ENCODE measurements at regions not wholly inside any gene's neighbourhood (a gene's known extent, or its start where the extent isn't known, plus 50 kb on each side); places are given as distances from the start of the nearest gene placed in this dataset.

DNA sequence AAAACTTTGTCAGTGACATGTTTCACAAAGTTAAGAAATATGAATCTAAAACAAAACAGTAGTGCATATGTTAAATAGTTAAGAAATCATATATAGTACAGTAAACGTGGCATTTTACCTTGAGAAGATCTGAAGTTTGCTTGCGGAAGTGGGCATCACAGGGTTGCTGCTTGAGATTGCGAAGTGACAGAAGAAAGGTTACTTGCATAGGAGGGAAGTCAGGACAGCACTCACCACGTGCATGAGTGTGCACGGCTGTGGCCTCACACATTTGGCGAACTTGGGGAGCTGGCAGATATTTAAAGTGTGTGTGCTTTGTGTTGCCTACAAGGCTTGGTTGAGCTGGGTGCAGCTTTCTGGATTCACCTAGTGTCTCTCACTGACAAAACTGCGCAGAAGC is 431.5 kb upstream of the ARID1B start:
- H3K4me3 ChIP-seq (ENCODE audit: low read depth, low read length), result no peak overlapping the region
- no peak for DNase-seq (ENCODE audit: low read depth, low spot score)
- ChIA-PET CTCF (no interaction called here), POLR2A (no interaction called here)
- TF ChIP-seq, protein P1, sequence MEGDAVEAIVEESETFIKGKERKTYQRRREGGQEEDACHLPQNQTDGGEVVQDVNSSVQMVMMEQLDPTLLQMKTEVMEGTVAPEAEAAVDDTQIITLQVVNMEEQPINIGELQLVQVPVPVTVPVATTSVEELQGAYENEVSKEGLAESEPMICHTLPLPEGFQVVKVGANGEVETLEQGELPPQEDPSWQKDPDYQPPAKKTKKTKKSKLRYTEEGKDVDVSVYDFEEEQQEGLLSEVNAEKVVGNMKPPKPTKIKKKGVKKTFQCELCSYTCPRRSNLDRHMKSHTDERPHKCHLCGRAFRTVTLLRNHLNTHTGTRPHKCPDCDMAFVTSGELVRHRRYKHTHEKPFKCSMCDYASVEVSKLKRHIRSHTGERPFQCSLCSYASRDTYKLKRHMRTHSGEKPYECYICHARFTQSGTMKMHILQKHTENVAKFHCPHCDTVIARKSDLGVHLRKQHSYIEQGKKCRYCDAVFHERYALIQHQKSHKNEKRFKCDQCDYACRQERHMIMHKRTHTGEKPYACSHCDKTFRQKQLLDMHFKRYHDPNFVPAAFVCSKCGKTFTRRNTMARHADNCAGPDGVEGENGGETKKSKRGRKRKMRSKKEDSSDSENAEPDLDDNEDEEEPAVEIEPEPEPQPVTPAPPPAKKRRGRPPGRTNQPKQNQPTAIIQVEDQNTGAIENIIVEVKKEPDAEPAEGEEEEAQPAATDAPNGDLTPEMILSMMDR (IDR thresholded peaks at IDR 0.05; ENCODE audit: insufficient read depth, low read length, missing control alignments), result no peak

DNA sequence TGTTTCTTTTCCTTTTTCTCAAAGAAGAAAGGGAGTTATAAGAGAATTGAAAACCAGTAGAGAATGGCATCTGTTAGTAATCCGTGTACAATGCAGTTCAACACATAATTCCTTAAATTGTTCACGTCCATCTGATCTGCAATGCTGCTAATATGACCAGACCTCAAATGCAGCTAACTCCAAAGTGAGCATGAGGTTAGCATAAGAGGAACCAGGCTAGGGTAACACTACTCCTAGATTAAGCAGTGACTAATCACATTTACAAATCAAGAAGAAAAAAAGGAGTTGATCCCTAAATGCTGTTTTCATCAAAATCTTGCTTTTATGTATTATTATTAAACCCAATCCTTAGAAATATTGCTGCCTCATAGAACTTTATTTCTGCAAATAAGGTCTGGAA is 432.7 kb upstream of the ARID1B start:
- no peak for DNase-seq (ENCODE audit: low read depth, low spot score)
- CTCF ChIA-PET, result no interaction called here
- H3K4me3 ChIP-seq (ENCODE audit: low read depth, low read length), result no peak overlapping the region
- POLR2A ChIA-PET, result no interaction called here
- TF ChIP-seq, protein P1 (IDR thresholded peaks at IDR 0.05; ENCODE audit: insufficient read depth, low read length, missing control alignments), result no peak

DNA sequence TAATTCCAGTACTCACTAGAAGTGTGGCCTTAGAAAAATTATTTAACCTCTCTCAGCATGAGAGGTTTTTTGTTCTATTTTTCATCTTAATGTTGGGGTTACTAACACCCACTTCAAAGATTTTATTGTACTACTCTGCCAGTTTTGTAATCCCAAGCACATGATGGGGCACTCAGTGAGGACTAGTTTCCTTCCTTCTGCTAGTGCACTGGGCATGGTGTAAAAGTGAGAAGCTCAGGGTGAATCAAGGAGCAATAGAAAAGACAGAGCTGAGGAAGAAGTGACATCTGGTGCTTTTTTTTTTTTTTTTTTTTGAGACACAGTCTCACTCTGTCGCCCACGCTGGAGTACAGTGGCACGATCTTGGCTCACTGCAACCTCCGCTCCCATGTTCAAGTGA is 439.4 kb upstream of the ARID1B start:
- no peak for DNase-seq (ENCODE audit: low read depth, low spot score)
- no peak overlapping the region for H3K4me3 ChIP-seq (ENCODE audit: low read depth, low read length)
- TF ChIP-seq, protein P1 (IDR thresholded peaks at IDR 0.05; ENCODE audit: insufficient read depth, low read length, missing control alignments), result no peak
- CTCF ChIA-PET, result no interaction called here
- POLR2A ChIA-PET, result no interaction called here

DNA sequence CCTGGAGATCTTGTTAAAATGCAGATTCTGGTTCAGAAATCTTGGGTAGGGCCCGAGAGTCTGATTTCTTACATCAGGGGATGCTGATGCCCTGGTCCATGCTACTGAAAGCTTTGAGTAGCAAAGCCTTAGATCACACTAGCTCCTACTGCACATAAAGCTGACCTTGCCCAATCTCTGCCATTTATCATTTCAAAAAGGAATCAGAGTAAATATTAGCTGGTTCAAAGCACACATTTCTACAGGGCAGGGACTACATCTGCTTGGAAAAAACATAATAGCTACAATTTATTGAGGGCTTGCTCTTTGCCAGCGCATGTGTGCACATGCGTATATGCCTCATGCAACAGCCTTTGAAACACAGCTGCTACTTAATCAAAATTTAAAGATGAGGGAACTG is 440.4 kb upstream of the ARID1B start:
- no peak overlapping the region for H3K4me3 ChIP-seq (ENCODE audit: low read depth, low read length)
- ChIA-PET POLR2A (no interaction called here), CTCF (no interaction called here)
- DNase-seq (ENCODE audit: low read depth, low spot score), result no peak
- TF ChIP-seq, protein P1 (IDR thresholded peaks at IDR 0.05; ENCODE audit: insufficient read depth, low read length, missing control alignments), result no peak

DNA sequence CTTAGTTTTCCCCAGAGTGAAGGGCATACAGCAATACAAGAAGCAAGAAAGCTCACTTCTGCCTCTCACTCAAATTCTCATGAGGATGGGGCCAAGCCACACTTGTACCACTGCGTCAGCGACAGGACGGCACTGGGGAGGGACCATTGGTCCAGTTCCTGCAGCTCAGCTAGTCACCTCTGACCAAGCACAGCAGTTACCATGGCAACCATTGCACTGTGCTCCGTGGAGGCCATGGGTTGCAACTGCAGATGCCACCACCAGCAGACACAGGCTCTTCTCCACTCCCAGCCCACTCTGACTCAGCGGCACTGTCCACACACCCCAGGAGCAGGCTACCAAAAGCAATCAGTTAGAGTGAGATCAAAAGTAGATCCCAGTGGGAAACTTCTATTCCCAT is 441.1 kb upstream of the ARID1B start:
- ChIA-PET POLR2A (no interaction called here), CTCF (no interaction called here)
- H3K4me3 ChIP-seq (ENCODE audit: low read depth, low read length), result no peak overlapping the region
- no peak for DNase-seq (ENCODE audit: low read depth, low spot score)
- TF ChIP-seq, protein P1 (IDR thresholded peaks at IDR 0.05; ENCODE audit: insufficient read depth, low read length, missing control alignments), result no peak

DNA sequence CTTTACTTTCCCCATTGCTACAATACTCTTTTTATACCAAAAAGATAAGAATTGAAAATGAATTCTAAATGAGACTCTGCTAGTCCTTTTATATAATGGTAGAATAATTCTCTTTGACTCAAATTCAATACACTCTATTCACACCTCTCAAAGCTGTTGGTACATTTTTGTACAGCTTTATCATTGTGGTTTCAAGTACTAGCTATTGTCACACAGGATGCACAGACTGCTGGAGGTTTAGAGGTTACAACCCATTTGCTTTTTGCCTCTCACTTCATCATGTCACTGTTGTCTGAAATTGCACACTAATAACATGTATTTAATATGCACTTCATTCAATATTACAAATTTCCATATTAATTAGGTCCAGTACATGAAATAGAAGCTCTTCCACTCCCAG is 442.2 kb upstream of the ARID1B start:
- ChIA-PET CTCF (no interaction called here), POLR2A (no interaction called here)
- TF ChIP-seq, protein P1 (IDR thresholded peaks at IDR 0.05; ENCODE audit: insufficient read depth, low read length, missing control alignments), result no peak
- DNase-seq (ENCODE audit: low read depth, low spot score), result no peak
- no peak overlapping the region for H3K4me3 ChIP-seq (ENCODE audit: low read depth, low read length)
